GM12878 (cell line): ENCODE measurements at regions not wholly inside any gene's neighbourhood (a gene's known extent, or its start where the extent isn't known, plus 50 kb on each side); places are given as distances from the start of the nearest gene placed in this dataset.

Experiments
- ATAC-seq: fragments of 200-7000 bp; cut with Tn5 transposase; 3 replicates; pipeline ENCODE4 v1.9.1; 2020; ENCODE audit warnings: mild to moderate bottlenecking, moderate library complexity
- BruUV-seq: library from RNA; stranded (reverse); fragments of 400-500 nt; replicated peaks from 2 replicates; lab custom pipeline; 2021; lab: Mats Ljungman, UMichigan
- CTCF ChIA-PET: fragments of 300-600 bp; sonication (Branson Sonifier 250); formaldehyde crosslinking; extraction: SDS; loops from one replicate; lab custom pipeline; 2021; ENCODE audit warnings: inconsistent platforms; lab: Yijun Ruan, JAX
- POLR2A ChIA-PET: fragments of 350-600 bp; formaldehyde crosslinking; extraction: SDS; loops from one replicate; lab custom pipeline; 2021; ENCODE audit warnings: inconsistent platforms; lab: Charles Lee
- RAD21 ChIA-PET: fragments of 300-600 bp; sonication (Branson Sonifier 250); formaldehyde crosslinking; loops from one replicate; lab custom pipeline; 2023; ENCODE audit warnings: antibody characterized with exemption; ENCODE audit not compliant: unreplicated experiment; lab: Charles Lee
- SMC1A ChIA-PET: fragments of 300-600 bp; sonication (Branson Sonifier 250); formaldehyde crosslinking; loops from one replicate; lab custom pipeline; 2023; ENCODE audit not compliant: unreplicated experiment, uncharacterized antibody; lab: Charles Lee
- DNase-seq: peaks from one replicate; pipeline ENCODE4 v3.0.0-alpha.2; 2011; ENCODE audit warnings: low read depth, low spot score
- FAIRE-seq: peaks from 3 replicates; lab custom pipeline; 2011; peaks lifted over from hg19 to GRCh38; lab: Jason Lieb, UNC
- H2AFZ ChIP-seq: 2 replicates; pipeline ENCODE4 v1.6.0; 2011; ENCODE audit warnings: low read depth, low read length, control low read depth; ENCODE audit not compliant: control insufficient read depth
- H3K27ac ChIP-seq: 2 replicates; pipeline ENCODE4 v1.5.1; 2011; ENCODE audit warnings: control low read depth; ENCODE audit not compliant: control insufficient read depth, insufficient read depth
- H3K27me3 ChIP-seq, 2 experiments: replicated peaks in 1 of 2; 2 replicates each; pipeline versions ENCODE4 v1.6.0 to v1.6.1; 2011; ENCODE audit warnings: low read length in 1 of 2; ENCODE audit not compliant: control insufficient read depth in 2 of 2, insufficient read depth in 2 of 2
- H3K36me3 ChIP-seq, 2 experiments: 2 replicates each; pipeline ENCODE4 v1.5.1; 2011; ENCODE audit warnings: low read length in 1 of 2; ENCODE audit not compliant: control insufficient read depth in 2 of 2, insufficient read depth in 2 of 2
- H3K4me1 ChIP-seq: 2 replicates; pipeline ENCODE4 v1.6.1; 2011; ENCODE audit warnings: mild to moderate bottlenecking, low read length, moderate library complexity, mixed read lengths; ENCODE audit not compliant: control insufficient read depth, insufficient read depth
- H3K4me2 ChIP-seq: 2 replicates; pipeline ENCODE4 v1.6.0; 2011; ENCODE audit warnings: control low read depth; ENCODE audit not compliant: control insufficient read depth, insufficient read depth
- H3K4me3 ChIP-seq: fragments of 200-600 bp; sonication (generic); 2 replicates; pipeline ENCODE4 v1.5.1; 2016
- H3K79me2 ChIP-seq: 2 replicates; pipeline ENCODE4 v1.6.0; 2011; ENCODE audit warnings: low read length; ENCODE audit not compliant: control insufficient read depth, insufficient read depth
- H3K9ac ChIP-seq: 2 replicates; pipeline ENCODE4 v1.8.0; 2011; ENCODE audit warnings: low read length, control low read depth, mixed read lengths; ENCODE audit not compliant: control insufficient read depth, insufficient read depth
- H3K9me3 ChIP-seq: replicated peaks from 3 replicates; pipeline ENCODE4 v1.5.1; 2011; ENCODE audit warnings: mild to moderate bottlenecking, low read length; ENCODE audit not compliant: control insufficient read depth, insufficient read depth
- H4K20me1 ChIP-seq: 2 replicates; pipeline ENCODE4 v1.6.0; 2011; ENCODE audit not compliant: control insufficient read depth, insufficient read depth
- BMI1 ChIP-seq: fragments of 450-650 bp; IDR thresholded peaks from 2 replicates; pipeline ENCODE4 v1.6.1; 2016; ENCODE audit warnings: mild to moderate bottlenecking, moderate library complexity, borderline replicate concordance
- CBX3 ChIP-seq: fragments of 200-600 bp; sonication (generic); IDR thresholded peaks from 2 replicates; pipeline ENCODE4 v1.6.1; 2016; ENCODE audit warnings: low read depth, borderline replicate concordance
- CUX1 ChIP-seq: IDR thresholded peaks from 2 replicates; pipeline ENCODE4 v1.6.1; 2012; ENCODE audit warnings: improper control_type of control experiment, low read depth, low read length; ENCODE audit not compliant: insufficient replicate concordance
- IKZF1 ChIP-seq: fragments of 450-650 bp; conservative IDR thresholded peaks from 2 replicates; pipeline ENCODE4 v1.6.1; 2017; ENCODE audit warnings: antibody characterized with exemption, mild to moderate bottlenecking
- MYC ChIP-seq: IDR thresholded peaks from 2 replicates; pipeline ENCODE4 v1.6.1; 2011; ENCODE audit warnings: mild to moderate bottlenecking, low read length, moderate library complexity, inconsistent platforms; ENCODE audit not compliant: insufficient read depth, insufficient replicate concordance, insufficient read length, severe bottlenecking
- NFXL1 ChIP-seq: fragments of 450-650 bp; IDR thresholded peaks from 2 replicates; pipeline ENCODE4 v1.6.1; 2017; ENCODE audit warnings: antibody characterized with exemption, mild to moderate bottlenecking, borderline replicate concordance
- ZBED1 ChIP-seq: IDR thresholded peaks from 2 replicates; pipeline ENCODE4 v1.6.1; 2016; ENCODE audit warnings: borderline replicate concordance
- ZBTB11 ChIP-seq: fragments of 450-650 bp; formaldehyde crosslinking; IDR thresholded peaks from 2 replicates; pipeline ENCODE4 v1.5.0; 2022; ENCODE audit warnings: mild to moderate bottlenecking, missing genetic modification characterization
- WGBS: methylation state at CpG from one replicate; pipeline ENCODE4 v1.1.6; 2016; ENCODE audit warnings: low lambda C conversion rate; ENCODE audit not compliant: insufficient replicate concordance, insufficient coverage; ENCODE audit errors: missing lambda C conversion rate; 5-methylcytosine and 5-hydroxymethylcytosine counted together
- in situ Hi-C: fragments of 300-500 bp; cut with MboI; formaldehyde crosslinking; loops from 9 replicates; pipeline ENCODE4 v1.14.3; 2018; ENCODE audit warnings: mixed read lengths
- intact Hi-C: fragments of 100-400 bp; cut with micrococcal nuclease; formaldehyde crosslinking; loops from one replicate; pipeline ENCODE4 v1.14.2; 2022; ENCODE audit not compliant: unreplicated experiment

- intact Hi-C loops = no loop called here
- Histone ChIP-seq H3K79me2 (no peaks in the 10 kb centered on the region), H3K4me3 (no peak overlapping the region), H3K9me3 (no peaks in the 10 kb centered on the region), H3K27me3 (no peaks in the 10 kb centered on the region)
- no peak for ATAC-seq
- ChIA-PET POLR2A (no interaction called here), SMC1A (no interaction called here)
- TF ChIP-seq MYC = no peak
- no peak for TF ChIP-seq CUX1
- TF ChIP-seq NFXL1 = no peak
- TF ChIP-seq ZBED1 = no peak
- TF ChIP-seq IKZF1 = no peak
- TF ChIP-seq CBX3 = no peak
- no peak for TF ChIP-seq ZBTB11 (CRISPR knock-in tag)
- TF ChIP-seq BMI1 = no peak
- TF ChIP-seq, all 136 proteins: peak for 0
- no peak overlapping the region for H3K4me2 ChIP-seq
- in situ Hi-C loops = no loop called here
- 2% methylated on average over 3 of the region's 3 CpGs for WGBS
- no TSS peak for BruUV-seq
- CTCF ChIA-PET = no interaction called here
- H4K20me1 ChIP-seq = no peaks in the 10 kb centered on the region
- no peak for FAIRE-seq
- DNase-seq = no peak
- H3K36me3 ChIP-seq = no peaks in the 10 kb centered on the region
- H3K9ac ChIP-seq = no peak overlapping the region
- RAD21 ChIA-PET = no interaction called here
- H3K27ac ChIP-seq = no peak overlapping the region
- H2AFZ ChIP-seq = no peak overlapping the region
- no peaks in the 10 kb centered on the region for H3K4me1 ChIP-seq
Measured at GRCh38 chr13:37348916-37349643, 243.6 kb upstream of the CSNK1A1L start.
